ENCODE measurements at regions not wholly inside any gene's neighbourhood (a gene's known extent, or its start where the extent isn't known, plus 50 kb on each side); places are given as distances from the start of the nearest gene placed in this dataset.

DNA sequence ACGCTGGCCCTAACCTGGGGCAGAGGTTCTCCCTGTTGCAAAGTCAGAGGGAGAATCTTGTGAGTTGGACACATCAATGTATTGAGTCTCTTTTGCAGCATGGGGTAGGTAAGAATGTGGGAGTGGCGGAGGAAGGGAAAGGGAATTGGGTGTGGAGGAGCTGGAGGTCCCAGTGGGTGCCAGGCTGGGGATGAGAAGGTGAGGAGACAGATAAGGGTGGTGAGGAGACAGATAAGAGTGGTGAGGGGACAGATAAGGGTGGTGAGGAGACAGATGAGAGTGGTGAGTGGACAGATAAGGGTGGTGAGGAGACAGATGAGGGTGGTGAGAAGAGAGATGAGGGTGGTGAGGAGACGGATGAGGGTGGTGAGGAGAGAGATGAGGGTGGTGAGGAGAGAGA is 72.9 kb upstream of the SFSWAP start:
- peaks cover 0 to 3% of the 10 kb centered on the region in 2 donors for H3K27me3 ChIP-seq

DNA sequence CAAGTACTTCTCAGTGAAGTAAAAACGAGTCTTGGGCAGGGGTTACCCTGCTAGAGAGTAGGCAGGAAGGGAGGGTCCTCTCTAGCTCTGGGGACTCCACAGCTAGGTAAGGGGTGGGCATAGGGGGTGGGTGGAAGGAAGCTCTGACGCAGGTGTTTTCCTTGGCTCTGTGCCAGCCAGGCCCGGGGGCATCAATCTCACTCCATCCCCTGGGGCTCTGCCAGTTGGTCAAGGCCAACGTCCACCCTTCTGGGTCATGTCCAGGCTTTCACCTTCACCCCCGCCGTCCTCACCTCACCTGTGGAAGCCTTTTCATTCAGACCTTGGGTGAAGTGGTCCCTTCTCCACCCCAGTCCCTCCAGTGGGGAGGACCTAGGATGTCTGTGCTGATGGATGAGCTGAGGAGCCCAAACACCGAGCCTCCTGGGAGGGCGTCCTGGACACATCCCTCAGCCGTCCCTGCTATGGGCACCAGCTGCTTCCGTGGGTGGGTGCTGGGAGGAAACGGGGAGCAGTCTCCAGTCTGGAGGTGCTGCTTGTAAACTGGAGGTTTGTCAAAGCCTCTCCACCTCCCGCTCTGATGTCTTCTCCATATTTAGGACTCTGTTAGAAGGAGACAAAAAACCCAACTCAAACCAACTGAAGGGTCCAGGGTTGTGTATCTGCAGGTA is 71.5 kb upstream of the SFSWAP start:
- H3K27ac ChIP-seq = no peak overlapping the region
- no peak overlapping the region for H3K4me3 ChIP-seq
- H3K36me3 ChIP-seq (replicated peaks in 1 of 2; ENCODE audit: insufficient read depth in 1 of 2, low read depth in 2 of 2) = no peaks in the 10 kb centered on the region
- TF ChIP-seq, protein P1, sequence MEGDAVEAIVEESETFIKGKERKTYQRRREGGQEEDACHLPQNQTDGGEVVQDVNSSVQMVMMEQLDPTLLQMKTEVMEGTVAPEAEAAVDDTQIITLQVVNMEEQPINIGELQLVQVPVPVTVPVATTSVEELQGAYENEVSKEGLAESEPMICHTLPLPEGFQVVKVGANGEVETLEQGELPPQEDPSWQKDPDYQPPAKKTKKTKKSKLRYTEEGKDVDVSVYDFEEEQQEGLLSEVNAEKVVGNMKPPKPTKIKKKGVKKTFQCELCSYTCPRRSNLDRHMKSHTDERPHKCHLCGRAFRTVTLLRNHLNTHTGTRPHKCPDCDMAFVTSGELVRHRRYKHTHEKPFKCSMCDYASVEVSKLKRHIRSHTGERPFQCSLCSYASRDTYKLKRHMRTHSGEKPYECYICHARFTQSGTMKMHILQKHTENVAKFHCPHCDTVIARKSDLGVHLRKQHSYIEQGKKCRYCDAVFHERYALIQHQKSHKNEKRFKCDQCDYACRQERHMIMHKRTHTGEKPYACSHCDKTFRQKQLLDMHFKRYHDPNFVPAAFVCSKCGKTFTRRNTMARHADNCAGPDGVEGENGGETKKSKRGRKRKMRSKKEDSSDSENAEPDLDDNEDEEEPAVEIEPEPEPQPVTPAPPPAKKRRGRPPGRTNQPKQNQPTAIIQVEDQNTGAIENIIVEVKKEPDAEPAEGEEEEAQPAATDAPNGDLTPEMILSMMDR (IDR thresholded peaks at IDR 0.05) = no peak
- H3K9me3 ChIP-seq = no peaks in the 10 kb centered on the region
- intact Hi-C loops (cut with DNase I) = no loop called here
- WGBS, 2 donors = 32 to 51% methylated on average over 12 of the region's 12 CpGs
- ATAC-seq (no peak), DNase-seq (no peak)
- H3K4me1 ChIP-seq = no peaks in the 10 kb centered on the region
- H3K27me3 ChIP-seq = peaks cover 0 to 3% of the 10 kb centered on the region in 2 donors

More for the DNA sequence above, 72.9 kb upstream of the SFSWAP start:
- no peak overlapping the region for H3K27ac ChIP-seq
- TF ChIP-seq, protein P1 (IDR thresholded peaks at IDR 0.05) = no peak
- TF ChIP-seq POLR2A (IDR thresholded peaks at IDR 0.05) = no peak
- no peak for DNase-seq
- no peak overlapping the region for H3K4me3 ChIP-seq
- no peak for ATAC-seq
- intact Hi-C loops (cut with DNase I) = no loop called here
- 53 to 66% methylated on average over 3 of the region's 3 CpGs for WGBS, 2 donors
- H3K4me1 ChIP-seq = no peaks in the 10 kb centered on the region
- H3K36me3 ChIP-seq (replicated peaks in 1 of 2; ENCODE audit: insufficient read depth in 1 of 2, low read depth in 2 of 2) = no peaks in the 10 kb centered on the region
- H3K9me3 ChIP-seq = no peaks in the 10 kb centered on the region

DNA sequence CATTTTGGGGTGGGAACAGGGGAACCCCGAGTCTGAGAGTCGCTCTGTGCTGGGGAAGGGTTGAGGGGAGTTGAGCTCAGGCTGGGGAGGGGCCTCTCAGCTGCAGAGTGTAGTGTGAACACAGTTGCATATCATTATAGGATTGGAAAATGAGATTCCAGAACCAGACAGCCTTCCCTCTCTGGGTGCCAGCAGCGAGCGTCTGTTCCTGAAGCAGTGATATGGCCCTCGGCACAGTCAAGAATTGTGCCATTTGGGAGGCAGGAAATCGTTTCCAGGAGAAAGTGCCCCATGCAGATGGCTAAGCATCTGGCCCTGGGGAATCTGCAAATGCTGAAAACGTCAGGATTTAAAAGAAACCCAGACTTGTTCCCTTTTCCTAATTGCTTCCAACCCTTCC is 70.4 kb upstream of the SFSWAP start:
- WGBS, 2 donors = 39% methylated on average over 6 to 7 of the region's 7 CpGs
- intact Hi-C loops (cut with DNase I) = no loop called here
- TF ChIP-seq POLR2A (IDR thresholded peaks at IDR 0.05) = no peak
- TF ChIP-seq, protein P1 (IDR thresholded peaks at IDR 0.05) = no peak
- Histone ChIP-seq H3K9me3 (no peaks in the 10 kb centered on the region), H3K27me3 (peaks cover 0 to 3% of the 10 kb centered on the region in 2 donors), H3K27ac (no peak overlapping the region), H3K4me1 (no peaks in the 10 kb centered on the region), H3K4me3 (no peak overlapping the region), H3K36me3 (replicated peaks in 1 of 2; ENCODE audit: insufficient read depth in 1 of 2, low read depth in 2 of 2) (no peaks in the 10 kb centered on the region)
- no peak for ATAC-seq
- no peak for DNase-seq

DNA sequence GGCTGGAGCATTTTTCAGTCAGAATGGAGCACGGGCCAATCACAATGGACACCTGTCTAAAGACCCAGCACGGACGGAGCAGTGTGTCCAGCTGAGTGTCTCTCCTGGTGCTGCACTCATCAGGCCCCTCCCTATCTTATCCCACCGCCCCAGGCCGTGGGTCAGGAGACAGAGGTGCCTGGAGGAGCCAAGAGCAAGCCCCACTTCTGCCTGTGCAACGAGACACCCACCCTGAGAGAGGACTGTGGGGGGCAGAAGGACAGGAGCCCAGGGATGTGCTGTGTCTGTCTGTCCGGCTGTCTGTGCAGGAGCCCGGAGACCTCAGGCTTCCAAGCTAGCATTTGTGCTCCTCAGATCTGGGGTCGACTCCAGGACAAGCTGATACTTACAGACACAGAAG is 69.6 kb upstream of the SFSWAP start:
- H3K27ac ChIP-seq = no peak overlapping the region
- H3K4me3 ChIP-seq = no peak overlapping the region
- H3K36me3 ChIP-seq (replicated peaks in 1 of 2; ENCODE audit: insufficient read depth in 1 of 2, low read depth in 2 of 2) = no peaks in the 10 kb centered on the region
- DNase-seq = no peak
- no peak for ATAC-seq
- no peaks in the 10 kb centered on the region for H3K4me1 ChIP-seq
- intact Hi-C loops (cut with DNase I) = no loop called here
- TF ChIP-seq POLR2A (IDR thresholded peaks at IDR 0.05) = no peak
- 55 to 62% methylated on average over 3 to 9 of the region's 9 CpGs for WGBS, 2 donors
- no peaks in the 10 kb centered on the region for H3K9me3 ChIP-seq
- peaks cover 0 to under 1% of the 10 kb centered on the region in 2 donors for H3K27me3 ChIP-seq

DNA sequence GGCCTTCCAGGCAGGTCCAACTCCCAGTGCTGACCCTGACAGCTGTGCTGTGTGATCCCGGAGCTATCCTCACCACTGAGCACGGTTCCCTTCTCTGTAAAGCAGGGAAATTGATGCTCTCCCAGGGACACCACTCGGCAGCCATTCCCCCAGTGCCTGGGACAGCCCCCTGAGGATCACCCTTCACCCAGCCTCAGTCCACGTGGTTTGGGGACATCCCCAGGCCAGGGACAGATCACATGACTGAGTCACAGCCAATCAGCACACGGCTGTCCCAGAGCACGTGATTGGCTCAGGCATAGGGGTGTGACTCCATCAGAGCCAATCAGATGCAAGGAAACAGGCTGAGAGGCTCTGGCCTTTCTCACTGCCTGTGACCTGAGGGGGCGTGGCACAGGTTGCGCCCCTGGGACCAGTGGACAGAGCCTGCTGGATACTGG is 68.8 kb upstream of the SFSWAP start:
- ATAC-seq = no peak
- WGBS, 2 donors = 58 to 60% methylated on average over 3 to 8 of the region's 8 CpGs

More for the DNA sequence above, 68.8 kb upstream of the SFSWAP start:
- TF ChIP-seq, protein P1 (IDR thresholded peaks at IDR 0.05) = no peak
- no peak for TF ChIP-seq POLR2A (IDR thresholded peaks at IDR 0.05)
- intact Hi-C loops (cut with DNase I) = loop anchor here (2.0 kb wide), 1 partner anchor 333 kb away; no protein-coding TSS in a partner anchor
- no peak for DNase-seq
- no peaks in the 10 kb centered on the region for H3K4me1 ChIP-seq
- H3K27me3 ChIP-seq = no peaks in the 10 kb centered on the region
- no peak overlapping the region for H3K27ac ChIP-seq
- H3K9me3 ChIP-seq = no peaks in the 10 kb centered on the region
- no peak overlapping the region for H3K4me3 ChIP-seq
- no peaks in the 10 kb centered on the region for H3K36me3 ChIP-seq (replicated peaks in 1 of 2; ENCODE audit: insufficient read depth in 1 of 2, low read depth in 2 of 2)
